ENCODE measurements at regions not wholly inside any gene's neighbourhood (a gene's known extent, or its start where the extent isn't known, plus 50 kb on each side); places are given as distances from the start of the nearest gene placed in this dataset.

DNA sequence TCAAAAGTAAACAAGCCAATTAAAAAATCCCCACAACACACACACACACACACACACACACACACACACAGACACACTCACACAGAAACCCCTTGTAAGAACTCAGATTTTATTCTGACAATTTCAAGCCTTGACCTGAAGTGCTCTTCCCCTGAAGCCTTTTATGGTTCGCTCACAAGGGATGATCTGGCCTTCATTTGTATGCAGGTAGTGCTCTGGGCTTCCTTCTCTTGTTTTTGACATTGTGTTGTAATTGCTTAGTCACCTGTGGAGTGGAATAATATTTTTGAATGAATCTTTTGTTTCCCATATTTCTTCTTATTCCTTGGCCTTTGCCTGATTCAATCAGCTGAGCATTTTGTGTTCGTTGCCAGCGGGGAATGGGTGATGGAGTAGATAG lies 83.3 kb upstream of the CSRP2 start:
- DNase-seq (ENCODE audit: low read depth, low spot score): no peak
- no peak overlapping the region for H3K27ac ChIP-seq (ENCODE audit: low read depth, low read length)
- no TSS peak for BruUV-seq (replicated peaks)
- no peak overlapping the region for H3K4me2 ChIP-seq (ENCODE audit: low read length)
- no peaks in the 10 kb centered on the region for H3K4me1 ChIP-seq (ENCODE audit: control insufficient read depth in 1 of 2, insufficient read depth in 2 of 2, low read length in 2 of 2)
- TF ChIP-seq TCF7L2 (IDR thresholded peaks at IDR 0.05; ENCODE audit: borderline replicate concordance, extremely low read depth, insufficient read depth, insufficient read length) (no peak), POLR2AphosphoS5 (IDR thresholded peaks at IDR 0.05; ENCODE audit: low read depth, low read length) (no peak)
- H3K9me3 ChIP-seq (ENCODE audit: control insufficient read depth in 1 of 2, insufficient read depth in 1 of 2, low read depth in 1 of 2, low read length in 2 of 2): no peaks in the 10 kb centered on the region
- no peak overlapping the region for H2AFZ ChIP-seq (ENCODE audit: low read depth, low read length, poor library complexity, severe bottlenecking)
- ChIA-PET CTCF (no interaction called here), POLR2A (no interaction called here), RAD21 (ENCODE audit: low non-redundant PET in 1 of 2, low total read pairs in 2 of 2, uncharacterized antibody in 2 of 2, unreplicated experiment in 2 of 2) (no interaction called here)
- no peaks in the 10 kb centered on the region for H3K79me2 ChIP-seq (ENCODE audit: insufficient read depth, low read length)
- no peaks in the 10 kb centered on the region for H3K27me3 ChIP-seq (ENCODE audit: insufficient read depth, low read length)
- H3K9me2 ChIP-seq (ENCODE audit: insufficient read depth): no peaks in the 10 kb centered on the region
- H3K4me3 ChIP-seq (replicated peaks in 1 of 2; ENCODE audit: low read depth in 1 of 2, low read length in 2 of 2): no peak overlapping the region
- no peak overlapping the region for H3K9ac ChIP-seq (ENCODE audit: low read length)
- intact Hi-C loops (cut with micrococcal nuclease): no loop called here
- no peaks in the 10 kb centered on the region for H3K36me3 ChIP-seq (ENCODE audit: control insufficient read depth in 1 of 2, insufficient read depth in 2 of 2, low read length in 2 of 2)
- no peaks in the 10 kb centered on the region for H4K20me1 ChIP-seq (ENCODE audit: insufficient read depth)
- no peak for ATAC-seq

DNA sequence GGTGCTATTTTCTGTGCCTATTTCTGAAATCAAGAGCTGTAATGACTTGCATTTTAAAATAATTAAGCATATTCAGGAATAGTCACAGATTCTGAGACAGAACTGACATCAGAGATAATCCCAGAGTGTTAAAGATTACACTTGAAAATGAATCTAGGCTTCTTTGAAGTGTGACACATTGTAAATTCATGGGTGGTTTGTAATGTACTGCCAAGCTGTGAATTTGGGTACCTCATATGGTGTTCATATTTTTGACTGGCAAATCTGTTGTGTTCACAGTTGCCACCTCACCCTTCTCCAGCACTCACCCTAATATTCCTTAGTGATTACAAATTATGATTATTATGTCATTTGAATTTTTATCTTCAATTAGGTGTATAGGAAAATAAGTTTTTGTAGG lies 78.5 kb upstream of the CSRP2 start:
- H3K4me2 ChIP-seq (ENCODE audit: low read length): no peak overlapping the region
- H3K79me2 ChIP-seq (ENCODE audit: insufficient read depth, low read length): no peaks in the 10 kb centered on the region
- no TSS peak for BruUV-seq (replicated peaks)
- POLR2A ChIA-PET: no interaction called here
- no peak overlapping the region for H3K9ac ChIP-seq (ENCODE audit: low read length)
- H3K9me3 ChIP-seq (ENCODE audit: control insufficient read depth in 1 of 2, insufficient read depth in 1 of 2, low read depth in 1 of 2, low read length in 2 of 2): no peaks in the 10 kb centered on the region
- DNase-seq (ENCODE audit: low read depth, low spot score) (no peak), ATAC-seq (no peak)
- no peaks in the 10 kb centered on the region for H3K9me2 ChIP-seq (ENCODE audit: insufficient read depth)
- peaks cover 0 to 8% of the 10 kb centered on the region in 2 experiments; a peak in 1 of 4 replicates for H3K4me1 ChIP-seq (ENCODE audit: control insufficient read depth in 1 of 2, insufficient read depth in 2 of 2, low read length in 2 of 2)
- no peak overlapping the region for H3K4me3 ChIP-seq (replicated peaks in 1 of 2; ENCODE audit: low read depth in 1 of 2, low read length in 2 of 2)
- no peak overlapping the region for H3K27ac ChIP-seq (ENCODE audit: low read depth, low read length)
- H2AFZ ChIP-seq (ENCODE audit: low read depth, low read length, poor library complexity, severe bottlenecking): no peak overlapping the region
- no peaks in the 10 kb centered on the region for H3K27me3 ChIP-seq (ENCODE audit: insufficient read depth, low read length)
- no peaks in the 10 kb centered on the region for H4K20me1 ChIP-seq (ENCODE audit: insufficient read depth)
- RAD21 ChIA-PET (ENCODE audit: low non-redundant PET in 1 of 2, low total read pairs in 2 of 2, uncharacterized antibody in 2 of 2, unreplicated experiment in 2 of 2): interaction anchor here in 1 of 2 experiments (1.4 kb wide), 1 partner anchor 54 kb away, joined by 4 read pairs; no protein-coding TSS in a partner anchor
- intact Hi-C loops (cut with micrococcal nuclease): no loop called here
- no peaks in the 10 kb centered on the region for H3K36me3 ChIP-seq (ENCODE audit: control insufficient read depth in 1 of 2, insufficient read depth in 2 of 2, low read length in 2 of 2)
- CTCF ChIA-PET: interaction anchor here (0.9 to 1.7 kb wide), 2 partner anchors 54 to 728 kb away, joined by 3 to 8 read pairs; no protein-coding TSS in a partner anchor
- no peak for TF ChIP-seq EZH2 (IDR thresholded peaks at IDR 0.05)
- no peak for TF ChIP-seq SRF (IDR thresholded peaks at IDR 0.05; ENCODE audit: low read depth)
- TF ChIP-seq, protein P1, sequence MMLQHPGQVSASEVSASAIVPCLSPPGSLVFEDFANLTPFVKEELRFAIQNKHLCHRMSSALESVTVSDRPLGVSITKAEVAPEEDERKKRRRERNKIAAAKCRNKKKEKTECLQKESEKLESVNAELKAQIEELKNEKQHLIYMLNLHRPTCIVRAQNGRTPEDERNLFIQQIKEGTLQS (IDR thresholded peaks at IDR 0.05): no peak
- no peak for TF ChIP-seq SP1 (IDR thresholded peaks at IDR 0.05; ENCODE audit: low read depth)
- TF ChIP-seq, protein P2, sequence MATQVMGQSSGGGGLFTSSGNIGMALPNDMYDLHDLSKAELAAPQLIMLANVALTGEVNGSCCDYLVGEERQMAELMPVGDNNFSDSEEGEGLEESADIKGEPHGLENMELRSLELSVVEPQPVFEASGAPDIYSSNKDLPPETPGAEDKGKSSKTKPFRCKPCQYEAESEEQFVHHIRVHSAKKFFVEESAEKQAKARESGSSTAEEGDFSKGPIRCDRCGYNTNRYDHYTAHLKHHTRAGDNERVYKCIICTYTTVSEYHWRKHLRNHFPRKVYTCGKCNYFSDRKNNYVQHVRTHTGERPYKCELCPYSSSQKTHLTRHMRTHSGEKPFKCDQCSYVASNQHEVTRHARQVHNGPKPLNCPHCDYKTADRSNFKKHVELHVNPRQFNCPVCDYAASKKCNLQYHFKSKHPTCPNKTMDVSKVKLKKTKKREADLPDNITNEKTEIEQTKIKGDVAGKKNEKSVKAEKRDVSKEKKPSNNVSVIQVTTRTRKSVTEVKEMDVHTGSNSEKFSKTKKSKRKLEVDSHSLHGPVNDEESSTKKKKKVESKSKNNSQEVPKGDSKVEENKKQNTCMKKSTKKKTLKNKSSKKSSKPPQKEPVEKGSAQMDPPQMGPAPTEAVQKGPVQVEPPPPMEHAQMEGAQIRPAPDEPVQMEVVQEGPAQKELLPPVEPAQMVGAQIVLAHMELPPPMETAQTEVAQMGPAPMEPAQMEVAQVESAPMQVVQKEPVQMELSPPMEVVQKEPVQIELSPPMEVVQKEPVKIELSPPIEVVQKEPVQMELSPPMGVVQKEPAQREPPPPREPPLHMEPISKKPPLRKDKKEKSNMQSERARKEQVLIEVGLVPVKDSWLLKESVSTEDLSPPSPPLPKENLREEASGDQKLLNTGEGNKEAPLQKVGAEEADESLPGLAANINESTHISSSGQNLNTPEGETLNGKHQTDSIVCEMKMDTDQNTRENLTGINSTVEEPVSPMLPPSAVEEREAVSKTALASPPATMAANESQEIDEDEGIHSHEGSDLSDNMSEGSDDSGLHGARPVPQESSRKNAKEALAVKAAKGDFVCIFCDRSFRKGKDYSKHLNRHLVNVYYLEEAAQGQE (IDR thresholded peaks at IDR 0.05; ENCODE audit: low read depth): no peak
- no peak for TF ChIP-seq EZH2phosphoT487 (IDR thresholded peaks at IDR 0.05; ENCODE audit: borderline replicate concordance)
- no peak for TF ChIP-seq YY1 (IDR thresholded peaks at IDR 0.05; ENCODE audit: extremely low read depth, insufficient replicate concordance, low read depth, low read length)
- TF ChIP-seq ZNF274 (IDR thresholded peaks at IDR 0.05; ENCODE audit: low read depth, low read length): no peak
- TF ChIP-seq, protein P3, sequence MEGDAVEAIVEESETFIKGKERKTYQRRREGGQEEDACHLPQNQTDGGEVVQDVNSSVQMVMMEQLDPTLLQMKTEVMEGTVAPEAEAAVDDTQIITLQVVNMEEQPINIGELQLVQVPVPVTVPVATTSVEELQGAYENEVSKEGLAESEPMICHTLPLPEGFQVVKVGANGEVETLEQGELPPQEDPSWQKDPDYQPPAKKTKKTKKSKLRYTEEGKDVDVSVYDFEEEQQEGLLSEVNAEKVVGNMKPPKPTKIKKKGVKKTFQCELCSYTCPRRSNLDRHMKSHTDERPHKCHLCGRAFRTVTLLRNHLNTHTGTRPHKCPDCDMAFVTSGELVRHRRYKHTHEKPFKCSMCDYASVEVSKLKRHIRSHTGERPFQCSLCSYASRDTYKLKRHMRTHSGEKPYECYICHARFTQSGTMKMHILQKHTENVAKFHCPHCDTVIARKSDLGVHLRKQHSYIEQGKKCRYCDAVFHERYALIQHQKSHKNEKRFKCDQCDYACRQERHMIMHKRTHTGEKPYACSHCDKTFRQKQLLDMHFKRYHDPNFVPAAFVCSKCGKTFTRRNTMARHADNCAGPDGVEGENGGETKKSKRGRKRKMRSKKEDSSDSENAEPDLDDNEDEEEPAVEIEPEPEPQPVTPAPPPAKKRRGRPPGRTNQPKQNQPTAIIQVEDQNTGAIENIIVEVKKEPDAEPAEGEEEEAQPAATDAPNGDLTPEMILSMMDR (IDR thresholded peaks at IDR 0.05 in 2 of 3, conservative IDR thresholded peaks at IDR 0.05 in 1 of 3; ENCODE audit: borderline replicate concordance in 1 of 3, insufficient read depth in 1 of 3, low read depth in 2 of 3, low read length in 2 of 3): no peak
- no peak for TF ChIP-seq CBX3 (IDR thresholded peaks at IDR 0.05; ENCODE audit: low read depth)
- no peak for TF ChIP-seq SIN3A (IDR thresholded peaks at IDR 0.05; ENCODE audit: low read depth)
- TF ChIP-seq RAD21 (IDR thresholded peaks at IDR 0.05; ENCODE audit: low read depth): no peak
- TF ChIP-seq EGR1 (IDR thresholded peaks at IDR 0.05; ENCODE audit: low read depth): no peak
- TF ChIP-seq POLR2A (IDR thresholded peaks at IDR 0.05; ENCODE audit: borderline replicate concordance, extremely low read depth, insufficient read depth, insufficient read length): no peak
- TF ChIP-seq ELF1 (IDR thresholded peaks at IDR 0.05; ENCODE audit: borderline replicate concordance, low read depth): no peak

Data from HCT116 (cell line).